ENCODE measurements at regions not wholly inside any gene's neighbourhood (a gene's known extent, or its start where the extent isn't known, plus 50 kb on each side); places are given as distances from the start of the nearest gene placed in this dataset.

DNA sequence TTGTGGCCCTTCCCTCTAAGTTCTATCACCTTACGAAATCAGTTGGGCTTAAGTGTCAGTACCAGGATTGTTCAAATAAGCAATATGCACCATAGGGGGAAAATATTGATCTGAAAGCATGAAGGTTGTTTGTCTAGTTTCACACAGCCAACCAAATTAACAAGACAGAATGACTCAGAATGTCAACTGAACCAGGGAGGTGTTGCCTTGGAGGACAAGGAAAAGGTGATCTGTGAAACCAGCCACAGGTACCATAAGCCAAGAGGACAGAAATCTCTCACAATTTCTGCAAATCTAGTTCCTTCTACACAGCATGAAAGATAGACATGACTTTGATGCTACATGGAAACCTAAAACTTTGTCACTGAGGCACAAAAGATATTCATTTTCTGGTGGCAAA, 297.9 kb downstream of the BCL11B start:
- TF ChIP-seq, protein P1, sequence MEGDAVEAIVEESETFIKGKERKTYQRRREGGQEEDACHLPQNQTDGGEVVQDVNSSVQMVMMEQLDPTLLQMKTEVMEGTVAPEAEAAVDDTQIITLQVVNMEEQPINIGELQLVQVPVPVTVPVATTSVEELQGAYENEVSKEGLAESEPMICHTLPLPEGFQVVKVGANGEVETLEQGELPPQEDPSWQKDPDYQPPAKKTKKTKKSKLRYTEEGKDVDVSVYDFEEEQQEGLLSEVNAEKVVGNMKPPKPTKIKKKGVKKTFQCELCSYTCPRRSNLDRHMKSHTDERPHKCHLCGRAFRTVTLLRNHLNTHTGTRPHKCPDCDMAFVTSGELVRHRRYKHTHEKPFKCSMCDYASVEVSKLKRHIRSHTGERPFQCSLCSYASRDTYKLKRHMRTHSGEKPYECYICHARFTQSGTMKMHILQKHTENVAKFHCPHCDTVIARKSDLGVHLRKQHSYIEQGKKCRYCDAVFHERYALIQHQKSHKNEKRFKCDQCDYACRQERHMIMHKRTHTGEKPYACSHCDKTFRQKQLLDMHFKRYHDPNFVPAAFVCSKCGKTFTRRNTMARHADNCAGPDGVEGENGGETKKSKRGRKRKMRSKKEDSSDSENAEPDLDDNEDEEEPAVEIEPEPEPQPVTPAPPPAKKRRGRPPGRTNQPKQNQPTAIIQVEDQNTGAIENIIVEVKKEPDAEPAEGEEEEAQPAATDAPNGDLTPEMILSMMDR (IDR thresholded peaks at IDR 0.05) = no peak
- no peak for TF ChIP-seq ZFX (IDR thresholded peaks at IDR 0.05; ENCODE audit: borderline replicate concordance)
